HG03039 (cell line): ENCODE measurements at regions not wholly inside any gene's neighbourhood (a gene's known extent, or its start where the extent isn't known, plus 50 kb on each side); places are given as distances from the start of the nearest gene placed in this dataset.

Source experiments
- ATAC-seq: cut with Tn5 transposase; IDR thresholded peaks from one replicate; pipeline ENCODE4 v1.9.1; 2021; ENCODE audit warnings: mild to moderate bottlenecking, moderate library complexity; ENCODE audit not compliant: unreplicated experiment

GRCh38 chr3:23073724-23074305 lies 129.3 kb upstream of the UBE2E2 start:
- ATAC-seq: no peak

- ATAC-seq: no peak
Observed at GRCh38 chr3:23075496-23075895, 127.6 kb upstream of the UBE2E2 start.

GRCh38 chr3:23076437-23076836 lies 126.7 kb upstream of the UBE2E2 start:
- ATAC-seq: no peak

- no peak for ATAC-seq
Observed at GRCh38 chr3:23077126-23077525, 126.0 kb upstream of the UBE2E2 start.

GRCh38 chr3:23078735-23079134 lies 124.4 kb upstream of the UBE2E2 start:
- no peak for ATAC-seq

GRCh38 chr3:23079976-23080375 lies 123.2 kb upstream of the UBE2E2 start:
- no peak for ATAC-seq

- no peak for ATAC-seq
Observed at GRCh38 chr3:23083701-23084100, 119.4 kb upstream of the UBE2E2 start.

- ATAC-seq: no peak
Observed at GRCh38 chr3:23084367-23084766, 118.8 kb upstream of the UBE2E2 start.

- no peak for ATAC-seq
Observed at GRCh38 chr3:23085261-23085660, 117.9 kb upstream of the UBE2E2 start.

- no peak for ATAC-seq
Observed at GRCh38 chr3:23086331-23086730, 116.8 kb upstream of the UBE2E2 start.

GRCh38 chr3:23086831-23087230 lies 116.3 kb upstream of the UBE2E2 start:
- ATAC-seq: no peak

GRCh38 chr3:23094412-23094811 lies 108.7 kb upstream of the UBE2E2 start:
- no peak for ATAC-seq

- no peak for ATAC-seq
Observed at GRCh38 chr3:23094890-23095462, 108.2 kb upstream of the UBE2E2 start.

GRCh38 chr3:23096041-23096440 lies 107.1 kb upstream of the UBE2E2 start:
- ATAC-seq: no peak

- no peak for ATAC-seq
Observed at GRCh38 chr3:23099021-23099420, 104.1 kb upstream of the UBE2E2 start.

- ATAC-seq: no peak
Observed at GRCh38 chr3:23099677-23100076, 103.5 kb upstream of the UBE2E2 start.

GRCh38 chr3:23100106-23100505 lies 103.0 kb upstream of the UBE2E2 start:
- no peak for ATAC-seq

- no peak for ATAC-seq
Observed at GRCh38 chr3:23103764-23104163, 99.4 kb upstream of the UBE2E2 start.

- no peak for ATAC-seq
Observed at GRCh38 chr3:23105048-23105447, 98.1 kb upstream of the UBE2E2 start.

GRCh38 chr3:23106666-23107065 lies 96.5 kb upstream of the UBE2E2 start:
- no peak for ATAC-seq

GRCh38 chr3:23107221-23107620 lies 95.9 kb upstream of the UBE2E2 start:
- ATAC-seq: no peak

GRCh38 chr3:23108451-23109057 lies 94.6 kb upstream of the UBE2E2 start:
- ATAC-seq: no peak

GRCh38 chr3:23111286-23111685 lies 91.8 kb upstream of the UBE2E2 start:
- no peak for ATAC-seq
